ENCODE measurements at regions not wholly inside any gene's neighbourhood (a gene's known extent, or its start where the extent isn't known, plus 50 kb on each side); places are given as distances from the start of the nearest gene placed in this dataset.

DNA sequence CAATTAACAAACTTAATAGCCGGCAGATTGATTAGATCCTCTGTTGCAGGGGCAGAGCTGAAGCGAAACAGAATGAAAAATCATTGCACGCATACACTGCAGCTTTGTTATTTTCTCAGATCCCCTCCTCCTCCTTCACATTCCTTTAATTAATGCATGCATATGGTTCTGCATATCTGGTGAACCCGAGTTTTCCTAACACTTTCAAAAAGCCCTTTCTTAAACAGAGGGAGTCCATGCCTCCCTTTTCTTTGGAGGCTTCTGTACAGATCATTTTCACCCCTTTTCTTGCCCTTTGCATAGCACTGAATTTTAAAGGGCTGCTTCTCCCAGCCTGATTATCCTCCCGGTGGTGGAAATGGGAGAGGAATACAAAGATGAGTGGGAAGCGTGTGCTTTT is 136.6 kb upstream of the TBCA start:
- Histone ChIP-seq H3K27ac (ENCODE audit: low read depth, low read length) (no peak overlapping the region), H3K27me3 (ENCODE audit: control insufficient read depth in 2 of 2, insufficient read depth in 2 of 2, low read length in 2 of 2) (no peaks in the 10 kb centered on the region), H3K9me3 (ENCODE audit: control insufficient read depth in 2 of 3, low read length in 3 of 3) (no peaks in the 10 kb centered on the region), H3K4me1 (ENCODE audit: control insufficient read depth in 2 of 2, insufficient read depth in 2 of 2, low read length in 2 of 2) (no peaks in the 10 kb centered on the region), H3K4me3 (ENCODE audit: low read length) (no peak overlapping the region), H3K36me3 (ENCODE audit: control insufficient read depth in 2 of 3, insufficient read depth in 3 of 3, low read length in 3 of 3) (no peaks in the 10 kb centered on the region)
- ChIA-PET POLR2A (no interaction called here), CTCF (no interaction called here)
- Mint-ChIP-seq H3K36me3 (peaks cover 0 to 11% (median 3%) of the 10 kb centered on the region in 5 donors), H3K4me3 (no peak overlapping the region), H3K27ac (no peak overlapping the region), H3K9me3 (peaks cover 0 to 16% (median 5%) of the 10 kb centered on the region in 11 donors), H3K4me1 (no peaks in the 10 kb centered on the region), H3K27me3 (peaks cover 22 to 32% (median 29%) of the 10 kb centered on the region in 5 donors)
- ATAC-seq (no peak), DNase-seq (no peak)
- intact Hi-C loops (cut with micrococcal nuclease), result no loop called here

DNA sequence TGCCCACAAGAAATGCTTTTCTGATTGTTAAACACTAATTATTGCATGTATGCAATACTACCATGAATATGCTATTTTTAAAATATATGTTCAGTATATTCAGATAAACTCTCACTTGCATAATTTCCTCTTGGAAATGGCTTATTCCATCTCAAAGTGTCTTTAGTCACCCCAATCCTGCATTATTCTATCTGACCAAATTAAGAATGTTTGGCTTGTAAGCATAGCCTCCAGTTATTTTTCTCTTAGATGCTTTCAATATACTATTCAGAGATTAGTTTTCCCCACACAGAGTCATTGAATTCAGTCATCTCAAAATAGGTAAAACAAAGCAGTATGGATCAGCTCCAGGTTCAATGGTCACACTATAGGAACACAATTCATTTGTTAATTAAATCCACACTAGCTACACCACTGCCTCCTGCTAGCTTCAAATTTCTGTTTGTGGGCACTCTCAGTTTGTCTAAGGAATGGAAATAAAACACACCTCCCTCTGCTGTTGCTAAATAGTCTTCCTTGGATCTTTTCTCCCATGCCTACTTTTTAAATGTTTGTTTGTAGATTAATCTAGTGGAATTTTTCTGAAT is 134.6 kb upstream of the TBCA start:
- Histone ChIP-seq H3K4me1 (ENCODE audit: control insufficient read depth in 2 of 2, insufficient read depth in 2 of 2, low read length in 2 of 2) (no peaks in the 10 kb centered on the region), H3K4me3 (ENCODE audit: low read length) (no peak overlapping the region), H3K9me3 (ENCODE audit: control insufficient read depth in 2 of 3, low read length in 3 of 3) (no peaks in the 10 kb centered on the region), H3K27me3 (ENCODE audit: control insufficient read depth in 2 of 2, insufficient read depth in 2 of 2, low read length in 2 of 2) (no peaks in the 10 kb centered on the region), H3K27ac (ENCODE audit: low read depth, low read length) (no peak overlapping the region), H3K36me3 (ENCODE audit: control insufficient read depth in 2 of 3, insufficient read depth in 3 of 3, low read length in 3 of 3) (no peaks in the 10 kb centered on the region)
- H3K9me3 Mint-ChIP-seq, result peaks cover 0 to 16% (median 5%) of the 10 kb centered on the region in 11 donors
- DNase-seq, result no peak
- no peaks in the 10 kb centered on the region for H3K4me1 Mint-ChIP-seq
- ATAC-seq, result no peak
- H3K27ac Mint-ChIP-seq, result no peak overlapping the region
- ChIA-PET POLR2A (no interaction called here), CTCF (no interaction called here)
- no peak overlapping the region for H3K4me3 Mint-ChIP-seq
- peaks cover 0 to 11% (median 3%) of the 10 kb centered on the region in 5 donors for H3K36me3 Mint-ChIP-seq
- intact Hi-C loops (cut with micrococcal nuclease), result no loop called here
- H3K27me3 Mint-ChIP-seq, result peaks cover 27 to 32% (median 32%) of the 10 kb centered on the region in 5 donors

DNA sequence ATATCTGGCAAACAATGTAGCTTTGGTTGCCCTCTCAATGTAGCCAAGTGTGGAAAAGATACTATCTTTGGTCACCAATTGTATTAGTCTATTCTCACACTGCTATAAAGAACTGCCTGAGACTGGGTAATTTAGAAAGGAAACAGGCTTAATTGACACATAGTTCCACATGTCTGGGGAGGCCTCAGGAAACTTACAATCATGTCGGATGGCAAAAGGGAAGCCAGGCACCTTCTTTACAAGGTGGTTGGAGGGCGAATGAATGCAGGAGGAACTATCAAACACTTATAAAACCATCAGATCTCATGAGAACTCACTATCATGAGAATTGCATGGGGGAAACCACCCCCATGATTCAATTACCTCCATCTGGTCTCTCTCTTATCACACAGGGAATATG is 133.1 kb upstream of the TBCA start:
- Histone ChIP-seq H3K27ac (ENCODE audit: low read depth, low read length) (no peak overlapping the region), H3K4me1 (ENCODE audit: control insufficient read depth in 2 of 2, insufficient read depth in 2 of 2, low read length in 2 of 2) (no peaks in the 10 kb centered on the region), H3K4me3 (ENCODE audit: low read length) (no peak overlapping the region), H3K27me3 (ENCODE audit: control insufficient read depth in 2 of 2, insufficient read depth in 2 of 2, low read length in 2 of 2) (no peaks in the 10 kb centered on the region), H3K9me3 (ENCODE audit: control insufficient read depth in 2 of 3, low read length in 3 of 3) (no peaks in the 10 kb centered on the region), H3K36me3 (ENCODE audit: control insufficient read depth in 2 of 3, insufficient read depth in 3 of 3, low read length in 3 of 3) (no peaks in the 10 kb centered on the region)
- peaks cover 0 to 7% (median 2%) of the 10 kb centered on the region in 11 donors for H3K9me3 Mint-ChIP-seq
- intact Hi-C loops (cut with micrococcal nuclease), result no loop called here
- H3K36me3 Mint-ChIP-seq, result peaks cover 0 to 6% (median 0%) of the 10 kb centered on the region in 5 donors
- ATAC-seq (no peak), DNase-seq (no peak)
- H3K27me3 Mint-ChIP-seq, result peaks cover 25 to 33% (median 32%) of the 10 kb centered on the region in 5 donors
- no peak overlapping the region for H3K4me3 Mint-ChIP-seq
- POLR2A ChIA-PET, result no interaction called here
- CTCF ChIA-PET, result interaction anchor here (0.7 kb wide), 1 partner anchor 386 kb away, joined by 3 read pairs; no protein-coding TSS in a partner anchor
- no peaks in the 10 kb centered on the region for H3K4me1 Mint-ChIP-seq
- H3K27ac Mint-ChIP-seq, result no peak overlapping the region

- no peak overlapping the region for H3K4me3 Mint-ChIP-seq
- H3K36me3 Mint-ChIP-seq, result peaks cover 0 to 3% (median 0%) of the 10 kb centered on the region in 5 donors
- H3K4me1 Mint-ChIP-seq, result no peaks in the 10 kb centered on the region
- H3K27me3 Mint-ChIP-seq, result peaks cover 21 to 35% (median 29%) of the 10 kb centered on the region in 5 donors
- ChIA-PET CTCF (no interaction called here), POLR2A (no interaction called here)
- no peaks in the 10 kb centered on the region for H3K9me3 ChIP-seq (ENCODE audit: control insufficient read depth in 2 of 3, low read length in 3 of 3)
- H3K36me3 ChIP-seq (ENCODE audit: control insufficient read depth in 2 of 3, insufficient read depth in 3 of 3, low read length in 3 of 3), result no peaks in the 10 kb centered on the region
- no peaks in the 10 kb centered on the region for H3K4me1 ChIP-seq (ENCODE audit: control insufficient read depth in 2 of 2, insufficient read depth in 2 of 2, low read length in 2 of 2)
- no peaks in the 10 kb centered on the region for H3K27me3 ChIP-seq (ENCODE audit: control insufficient read depth in 2 of 2, insufficient read depth in 2 of 2, low read length in 2 of 2)
- DNase-seq (no peak), ATAC-seq (no peak)
- no peak overlapping the region for H3K4me3 ChIP-seq (ENCODE audit: low read length)
- no peak overlapping the region for H3K27ac ChIP-seq (ENCODE audit: low read depth, low read length)
- no peak overlapping the region for H3K27ac Mint-ChIP-seq
- H3K9me3 Mint-ChIP-seq, result peaks cover 0 to 3% (median 0%) of the 10 kb centered on the region in 11 donors
- intact Hi-C loops (cut with micrococcal nuclease), result no loop called here
Measured at GRCh38 chr5:77908787-77909186, 132.6 kb upstream of the TBCA start.

- POLR2A ChIA-PET, result no interaction called here
Measured at GRCh38 chr5:77907786-77908185, 131.6 kb upstream of the TBCA start.

DNA sequence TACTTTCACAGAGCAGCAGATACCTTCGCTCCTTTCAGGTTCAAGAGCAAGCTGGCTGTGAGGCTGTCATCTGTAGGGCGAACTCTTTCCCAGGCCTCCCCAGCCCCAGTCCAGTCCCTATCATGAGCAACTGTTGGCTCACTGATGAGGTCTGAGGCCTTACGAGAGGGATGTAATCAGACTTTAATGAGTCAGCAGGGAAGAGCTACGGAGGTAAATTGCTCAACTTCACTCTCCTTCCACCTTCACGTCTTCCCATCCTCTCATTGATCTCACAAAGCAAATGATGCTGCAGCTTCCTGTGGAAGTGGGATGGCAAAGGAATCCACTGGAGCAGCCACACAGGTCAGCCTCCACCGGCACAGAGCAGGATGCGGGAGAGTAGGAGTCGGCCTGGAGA is 130.7 kb upstream of the TBCA start:
- H3K4me1 ChIP-seq (ENCODE audit: control insufficient read depth in 2 of 2, insufficient read depth in 2 of 2, low read length in 2 of 2), result no peaks in the 10 kb centered on the region
- CTCF ChIA-PET, result no interaction called here
- no peaks in the 10 kb centered on the region for H3K4me1 Mint-ChIP-seq
- no peaks in the 10 kb centered on the region for H3K9me3 ChIP-seq (ENCODE audit: control insufficient read depth in 2 of 3, low read length in 3 of 3)
- H3K4me3 ChIP-seq (ENCODE audit: low read length), result no peak overlapping the region
- DNase-seq (no peak), ATAC-seq (no peak)
- H3K27me3 ChIP-seq (ENCODE audit: control insufficient read depth in 2 of 2, insufficient read depth in 2 of 2, low read length in 2 of 2), result no peaks in the 10 kb centered on the region
- no peaks in the 10 kb centered on the region for H3K36me3 ChIP-seq (ENCODE audit: control insufficient read depth in 2 of 3, insufficient read depth in 3 of 3, low read length in 3 of 3)
- POLR2A ChIA-PET, result no interaction called here
- no peaks in the 10 kb centered on the region for H3K9me3 Mint-ChIP-seq
- H3K27ac Mint-ChIP-seq, result no peak overlapping the region
- no peak overlapping the region for H3K27ac ChIP-seq (ENCODE audit: low read depth, low read length)
- no peaks in the 10 kb centered on the region for H3K36me3 Mint-ChIP-seq
- peaks cover 7 to 21% (median 11%) of the 10 kb centered on the region in 5 donors for H3K27me3 Mint-ChIP-seq
- H3K4me3 Mint-ChIP-seq, result no peak overlapping the region
- intact Hi-C loops (cut with micrococcal nuclease), result no loop called here

More at GRCh38 chr5:77907786-77908185, 131.6 kb upstream of the TBCA start:
- Histone ChIP-seq H3K4me3 (ENCODE audit: low read length) (no peak overlapping the region), H3K36me3 (ENCODE audit: control insufficient read depth in 2 of 3, insufficient read depth in 3 of 3, low read length in 3 of 3) (no peaks in the 10 kb centered on the region), H3K27ac (ENCODE audit: low read depth, low read length) (no peak overlapping the region), H3K9me3 (ENCODE audit: control insufficient read depth in 2 of 3, low read length in 3 of 3) (no peaks in the 10 kb centered on the region), H3K27me3 (ENCODE audit: control insufficient read depth in 2 of 2, insufficient read depth in 2 of 2, low read length in 2 of 2) (no peaks in the 10 kb centered on the region), H3K4me1 (ENCODE audit: control insufficient read depth in 2 of 2, insufficient read depth in 2 of 2, low read length in 2 of 2) (no peaks in the 10 kb centered on the region)
- H3K4me3 Mint-ChIP-seq, result no peak overlapping the region
- intact Hi-C loops (cut with micrococcal nuclease), result no loop called here
- H3K27ac Mint-ChIP-seq, result no peak overlapping the region
- DNase-seq (no peak), ATAC-seq (no peak)
- no peaks in the 10 kb centered on the region for H3K9me3 Mint-ChIP-seq
- CTCF ChIA-PET, result no interaction called here
- no peaks in the 10 kb centered on the region for H3K4me1 Mint-ChIP-seq
- no peaks in the 10 kb centered on the region for H3K36me3 Mint-ChIP-seq
- H3K27me3 Mint-ChIP-seq, result peaks cover 16 to 28% (median 21%) of the 10 kb centered on the region in 5 donors

DNA sequence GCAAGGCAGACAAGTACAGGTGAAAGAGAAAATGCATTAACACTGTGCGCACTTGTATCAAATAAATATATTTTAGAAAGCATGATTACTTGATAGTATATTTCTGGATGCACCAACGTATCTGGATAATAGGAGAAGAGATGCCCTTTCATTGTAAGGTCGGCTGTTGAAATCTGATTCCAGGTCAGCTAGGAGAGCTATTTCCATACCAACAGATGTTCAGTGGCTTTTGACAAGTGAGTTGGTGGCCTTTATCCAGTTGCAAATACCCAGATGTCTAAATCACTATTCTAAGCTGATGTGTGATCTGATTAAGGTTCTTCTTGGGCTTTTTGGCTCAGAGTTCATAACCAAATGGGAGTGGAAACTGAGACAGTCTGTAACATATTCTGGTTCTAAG is 128.2 kb upstream of the TBCA start:
- ATAC-seq (no peak), DNase-seq (no peak)
- Histone ChIP-seq H3K9me3 (ENCODE audit: control insufficient read depth in 2 of 3, low read length in 3 of 3) (no peaks in the 10 kb centered on the region), H3K36me3 (ENCODE audit: control insufficient read depth in 2 of 3, insufficient read depth in 3 of 3, low read length in 3 of 3) (no peaks in the 10 kb centered on the region), H3K4me1 (ENCODE audit: control insufficient read depth in 2 of 2, insufficient read depth in 2 of 2, low read length in 2 of 2) (no peaks in the 10 kb centered on the region), H3K4me3 (ENCODE audit: low read length) (no peak overlapping the region), H3K27ac (ENCODE audit: low read depth, low read length) (no peak overlapping the region), H3K27me3 (ENCODE audit: control insufficient read depth in 2 of 2, insufficient read depth in 2 of 2, low read length in 2 of 2) (no peaks in the 10 kb centered on the region)
- CTCF ChIA-PET, result no interaction called here
- Mint-ChIP-seq H3K27me3 (peaks cover 0 to 15% (median 7%) of the 10 kb centered on the region in 5 donors), H3K27ac (no peak overlapping the region), H3K4me1 (no peaks in the 10 kb centered on the region), H3K4me3 (no peak overlapping the region), H3K9me3 (no peaks in the 10 kb centered on the region), H3K36me3 (no peaks in the 10 kb centered on the region)
- intact Hi-C loops (cut with micrococcal nuclease), result no loop called here
- POLR2A ChIA-PET, result no interaction called here

Data from naive thymus-derived CD4-positive, alpha-beta T cell (primary cell).